GM19452 (cell line): ENCODE measurements at regions not wholly inside any gene's neighbourhood (a gene's known extent, or its start where the extent isn't known, plus 50 kb on each side); places are given as distances from the start of the nearest gene placed in this dataset.

ENCODE experiments used
- ATAC-seq: cut with Tn5 transposase; IDR thresholded peaks from one replicate; pipeline ENCODE4 v1.9.1; 2021; ENCODE audit not compliant: unreplicated experiment

GRCh38 chr10:62625484-62625883, 179.0 kb upstream of the ADO start:
- no peak for ATAC-seq

DNA sequence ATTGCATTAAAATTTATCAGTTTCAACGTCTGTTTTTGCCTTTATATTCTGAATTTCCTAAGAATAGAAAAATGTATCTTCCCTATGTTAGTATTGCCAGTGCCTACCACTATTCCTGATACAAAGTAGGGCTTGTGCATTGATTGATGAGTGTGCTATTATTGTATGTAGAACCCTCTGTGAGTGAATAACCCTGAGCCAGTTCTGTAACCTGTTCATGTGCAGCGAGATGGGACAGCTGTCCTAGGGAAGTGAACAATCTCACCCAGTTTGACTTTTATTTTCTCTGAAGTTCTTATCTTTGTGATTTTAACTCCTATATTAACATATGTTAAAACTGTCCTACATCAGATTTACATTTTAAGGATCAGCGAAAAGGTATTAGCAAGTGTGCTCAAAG, 178.4 kb upstream of the ADO start:
- ATAC-seq, result no peak

GRCh38 chr10:62626817-62627216, 177.7 kb upstream of the ADO start:
- no peak for ATAC-seq

GRCh38 chr10:62627983-62628382, 176.5 kb upstream of the ADO start:
- no peak for ATAC-seq

DNA sequence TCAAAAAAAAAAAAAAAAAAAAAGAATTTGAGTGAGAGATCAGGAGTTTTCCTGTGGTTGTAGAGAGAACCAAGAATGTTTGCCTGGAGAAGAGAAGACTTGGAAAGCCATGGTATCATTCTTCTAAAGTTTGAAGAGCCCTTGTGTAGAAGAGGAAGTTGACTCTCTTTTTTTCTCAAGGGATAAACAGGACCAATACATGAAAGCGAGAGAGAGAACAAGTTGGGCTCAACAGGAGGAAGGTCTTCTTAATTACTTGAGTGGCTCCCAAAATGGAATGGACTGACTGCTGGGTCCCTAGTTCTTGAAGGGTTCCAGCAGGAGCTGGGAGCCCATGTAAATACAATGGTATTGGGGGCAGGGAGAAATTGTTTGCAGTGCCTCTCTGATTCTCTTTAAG, 173.3 kb upstream of the ADO start:
- ATAC-seq, result no peak

DNA sequence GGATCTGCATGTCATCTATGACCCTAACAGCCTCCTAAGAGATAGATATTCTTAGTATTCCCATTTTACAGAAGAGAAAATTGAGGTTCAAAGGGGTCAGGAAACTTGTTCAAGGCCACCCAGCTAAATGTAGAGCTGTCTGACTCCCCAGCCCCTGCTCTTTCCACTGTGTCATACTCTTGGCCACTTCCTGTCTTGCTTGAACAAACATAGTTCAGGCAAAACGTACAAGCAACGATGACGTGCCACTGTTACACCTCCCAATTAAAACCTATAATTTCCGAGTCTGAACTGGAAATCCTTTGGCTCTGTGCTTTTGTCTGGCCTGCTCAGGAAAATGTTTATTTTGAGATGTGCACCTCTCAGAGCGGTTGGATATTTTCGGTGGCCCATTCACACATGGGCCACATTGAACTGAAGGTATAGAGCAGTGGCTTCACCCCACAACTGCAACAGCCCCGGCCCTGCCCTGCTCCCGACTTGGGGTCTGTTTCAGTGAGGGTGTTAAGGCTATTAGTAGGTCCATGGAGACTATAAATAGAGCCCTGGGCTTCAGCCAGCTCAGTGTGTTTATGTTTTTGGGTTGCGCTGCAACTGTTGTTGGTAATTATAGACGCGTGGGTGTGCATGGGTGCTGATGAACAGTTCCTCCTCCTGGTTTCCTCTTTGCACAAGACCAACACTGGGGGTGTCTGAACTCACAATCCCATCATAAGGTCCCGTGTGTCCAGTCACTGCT, 172.3 kb upstream of the ADO start:
- ATAC-seq, result peak; percentile 85

GRCh38 chr10:62633976-62634375, 170.5 kb upstream of the ADO start:
- ATAC-seq, result no peak

DNA sequence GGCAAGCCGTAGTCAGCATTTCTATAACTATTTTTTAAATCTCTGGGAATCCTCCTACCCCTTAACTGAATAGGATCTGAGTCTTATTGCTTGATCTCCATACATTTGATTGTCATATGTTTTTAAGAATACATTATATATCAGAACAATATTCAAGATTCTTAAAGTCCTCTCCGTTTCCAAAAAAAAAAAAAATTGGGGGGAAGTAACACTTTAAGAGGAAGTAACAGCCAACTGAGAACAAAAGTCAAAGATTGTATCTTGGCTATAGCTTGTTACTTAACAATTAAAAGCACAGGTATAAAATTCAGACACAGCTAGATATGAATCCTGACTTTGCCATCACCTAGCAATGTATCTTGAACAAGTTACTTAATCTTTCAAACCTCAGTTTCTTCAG, 169.9 kb upstream of the ADO start:
- ATAC-seq, result no peak

DNA sequence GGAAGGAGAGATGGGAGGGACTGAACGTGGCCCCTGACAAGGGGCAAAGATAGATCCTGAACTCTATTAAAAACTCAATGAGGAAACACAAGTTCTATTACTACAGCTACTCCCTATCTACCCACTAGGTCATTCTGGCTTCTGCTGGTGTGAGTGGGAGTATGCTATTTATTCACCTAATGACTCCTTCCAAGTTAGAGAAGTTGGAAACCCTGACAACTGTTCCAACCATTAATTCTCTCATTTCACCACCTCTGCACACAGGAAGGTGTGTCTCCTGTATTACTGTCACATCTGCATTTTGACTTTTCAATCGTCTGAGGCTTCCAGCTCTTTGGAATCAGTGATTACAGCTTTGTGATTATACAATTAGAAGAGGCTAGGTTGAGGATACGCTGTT, 169.4 kb upstream of the ADO start:
- no peak for ATAC-seq

GRCh38 chr10:62636825-62637248, 167.7 kb upstream of the ADO start:
- no peak for ATAC-seq

GRCh38 chr10:62637249-62638061, 167.1 kb upstream of the ADO start:
- peak; percentile 56 for ATAC-seq

DNA sequence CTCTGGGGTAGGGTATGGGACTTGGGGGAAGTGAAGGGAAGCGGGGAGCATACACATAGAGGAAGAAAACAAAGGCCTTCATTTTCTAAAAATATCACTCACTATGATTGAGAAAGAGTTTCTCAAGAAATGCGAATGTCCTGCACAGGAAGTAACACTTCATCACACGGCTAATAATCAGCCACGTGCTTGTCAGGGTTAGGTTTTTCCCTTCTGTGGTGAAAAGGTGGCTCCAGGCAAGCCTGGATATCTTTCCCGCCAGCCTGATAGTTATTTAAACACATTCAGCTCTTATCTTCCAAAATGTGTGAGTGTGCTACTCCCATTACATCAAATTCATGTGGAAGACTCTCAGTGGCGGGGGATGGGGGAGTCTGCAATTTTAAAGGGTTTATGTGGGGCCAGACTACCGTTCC, 166.4 kb upstream of the ADO start:
- peak; percentile 41 for ATAC-seq

- ATAC-seq, result no peak
Observed at GRCh38 chr10:62639144-62639543, 165.4 kb upstream of the ADO start.

DNA sequence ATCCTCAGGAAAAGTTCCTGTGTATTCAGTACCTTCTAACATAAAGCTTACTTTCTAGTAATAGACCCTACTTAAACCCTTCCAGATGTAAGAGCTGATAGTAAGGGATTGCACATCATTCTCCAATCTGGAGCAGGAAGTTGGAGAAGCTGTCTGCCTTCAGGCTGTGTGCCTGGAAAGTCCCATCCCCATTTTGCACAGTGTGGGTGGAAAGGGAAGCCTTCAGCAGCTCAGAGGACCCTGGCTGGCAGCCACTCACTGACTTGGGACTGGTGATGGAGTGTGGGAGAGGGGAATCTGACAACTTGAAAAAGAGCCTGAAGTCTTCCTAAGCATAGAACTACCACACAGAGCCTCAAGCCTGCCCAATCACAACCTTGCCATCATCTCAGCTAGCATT, 164.1 kb upstream of the ADO start:
- no peak for ATAC-seq

DNA sequence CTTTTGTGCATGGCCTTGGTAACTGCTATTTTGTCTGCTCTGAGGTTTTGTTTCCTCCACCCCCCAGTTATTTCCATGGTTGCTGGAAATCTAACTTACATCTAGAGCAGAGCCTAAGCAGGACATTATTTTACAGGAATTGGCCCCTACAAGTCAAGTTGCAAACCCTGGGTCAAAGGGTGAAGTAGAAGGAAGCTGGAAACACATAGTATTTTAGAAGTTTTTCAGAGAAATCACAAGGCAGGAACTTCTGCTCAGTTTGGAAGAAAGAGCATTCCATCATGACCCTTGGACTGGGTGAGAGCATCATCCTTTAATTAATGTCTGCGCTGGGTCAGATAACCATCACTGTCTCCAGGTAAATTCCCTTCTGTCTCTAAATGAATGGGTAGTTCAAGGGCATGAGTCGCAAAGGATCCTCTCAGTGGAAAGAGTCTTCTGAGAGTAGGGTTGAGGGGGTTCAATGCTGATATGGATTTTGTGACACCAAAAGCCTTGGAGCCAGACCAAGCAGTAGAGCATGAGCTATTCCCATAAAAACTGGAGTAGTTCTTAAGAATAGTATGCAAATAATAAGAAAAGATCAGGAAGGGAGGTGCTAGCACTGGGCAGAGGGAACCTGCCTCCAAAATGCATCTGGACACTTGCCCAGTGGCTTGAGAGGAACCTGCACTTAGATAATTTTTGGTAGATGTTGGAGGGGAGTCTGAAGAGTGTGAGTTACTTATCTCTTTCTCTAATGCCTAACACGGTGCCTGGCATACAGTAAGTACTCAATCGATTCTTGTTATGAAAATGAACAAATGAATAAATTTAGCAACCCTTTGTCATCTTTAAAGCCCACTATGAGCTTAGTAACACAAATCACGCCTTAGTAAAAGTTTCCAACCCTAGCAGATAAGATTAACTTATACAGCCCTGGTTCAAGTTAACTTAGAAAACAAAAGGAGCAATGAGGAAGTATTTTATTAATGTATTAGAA, 160.6 kb upstream of the ADO start:
- no peak for ATAC-seq

- no peak for ATAC-seq
Observed at GRCh38 chr10:62647375-62648092, 157.0 kb upstream of the ADO start.

DNA sequence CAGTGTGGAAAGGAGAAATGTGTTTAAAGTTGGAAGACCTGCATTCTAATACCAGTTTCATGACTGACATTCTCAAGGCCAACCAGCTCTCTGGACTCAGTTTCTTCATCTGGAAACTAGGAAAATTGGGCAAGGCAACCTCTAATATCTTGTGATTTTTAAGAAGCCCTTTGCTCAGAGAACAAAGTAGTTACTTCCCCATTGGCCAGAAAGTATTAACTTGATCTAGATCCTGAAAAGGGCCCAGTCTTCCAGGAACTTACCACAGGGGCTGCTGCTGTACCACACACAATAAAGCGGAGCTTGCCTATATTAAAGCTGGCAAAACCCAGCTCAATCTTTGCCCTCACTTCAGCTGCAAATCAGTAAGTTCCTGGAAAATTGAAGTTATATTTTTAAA, 155.6 kb upstream of the ADO start:
- no peak for ATAC-seq

DNA sequence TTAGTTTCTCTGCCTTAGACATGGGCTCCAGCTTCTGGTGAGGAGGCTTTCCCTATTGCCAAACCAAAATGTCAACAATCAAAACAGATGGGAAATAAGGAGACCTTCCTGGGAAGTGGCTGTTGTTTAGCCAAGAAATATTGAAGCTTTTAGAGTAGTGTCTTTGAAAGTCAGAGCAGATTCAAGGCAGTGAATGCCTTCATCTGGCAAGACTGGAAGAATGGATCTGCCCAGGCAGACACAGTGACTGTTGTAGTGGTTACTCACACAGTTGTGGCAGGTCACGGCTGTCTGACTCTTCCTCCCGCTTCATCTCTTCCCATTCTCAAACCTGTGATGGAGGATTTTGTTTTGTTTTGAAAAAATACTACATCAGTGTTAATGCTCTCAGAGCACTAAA, 154.1 kb upstream of the ADO start:
- ATAC-seq, result no peak

DNA sequence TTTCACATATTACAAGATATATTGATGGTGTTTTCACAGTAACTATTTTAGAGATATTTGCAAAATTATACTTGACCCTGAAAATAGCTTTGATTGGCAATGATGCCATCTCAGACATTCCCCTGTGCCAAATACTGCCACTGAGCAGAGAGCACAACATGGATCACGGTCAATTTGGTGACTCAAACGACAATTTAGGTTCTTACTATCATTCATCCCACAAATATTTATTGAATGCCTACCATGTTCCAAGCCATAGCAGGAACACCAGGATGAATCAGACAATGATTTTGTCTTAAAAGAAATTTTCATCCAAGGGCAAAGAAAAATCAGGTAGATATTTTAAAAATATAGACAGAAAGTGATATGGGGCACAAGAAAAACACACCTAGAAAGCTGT, 153.2 kb upstream of the ADO start:
- ATAC-seq, result no peak

DNA sequence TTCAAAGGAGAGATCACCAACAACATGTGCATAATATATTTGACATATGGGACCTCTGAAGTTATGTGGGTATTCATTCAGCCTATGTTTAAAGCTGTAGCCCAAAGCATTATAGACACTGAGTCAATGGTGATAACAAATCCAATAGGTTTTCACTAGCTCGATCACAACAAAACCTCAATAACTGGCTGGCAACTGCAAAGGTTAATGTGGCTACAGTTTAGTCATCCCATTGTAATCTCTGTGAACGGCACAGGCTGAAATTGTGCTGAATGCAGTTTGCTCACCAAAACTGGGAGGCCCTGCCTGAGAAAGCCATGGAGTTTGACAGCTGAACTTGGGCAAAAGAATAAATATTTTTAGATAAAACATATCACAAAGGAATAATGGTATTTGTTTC, 152.4 kb upstream of the ADO start:
- no peak for ATAC-seq

DNA sequence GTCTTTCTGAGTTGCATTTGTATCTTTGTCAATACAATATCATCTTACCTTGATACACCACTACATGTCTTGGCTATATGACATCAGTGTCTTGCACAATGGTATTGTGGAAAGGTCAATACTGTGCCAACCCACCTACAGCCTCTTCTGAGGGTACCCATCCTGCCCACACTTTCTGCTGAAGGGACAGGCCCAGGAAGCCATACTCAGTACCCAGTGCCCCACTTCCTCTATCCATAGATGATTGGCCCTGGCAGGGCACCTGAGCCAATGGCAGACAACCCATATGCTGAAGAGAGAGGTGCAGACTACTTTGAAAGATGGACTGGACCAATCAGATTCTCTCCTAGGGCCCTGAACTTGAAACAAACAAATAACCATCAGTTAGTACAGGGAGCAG, 152.0 kb upstream of the ADO start:
- ATAC-seq, result no peak
